Natural killer cell treated with Interleukin-12 subunit alpha and Interleukin-12 subunit beta and Interleukin-15 and Interleukin-18, amount 100 ng/mL, for 72 hours (primary cell): ENCODE measurements at regions not wholly inside any gene's neighbourhood (a gene's known extent, or its start where the extent isn't known, plus 50 kb on each side); places are given as distances from the start of the nearest gene placed in this dataset.
"Not testable (repeated sequence)": the region's sequence is repeated elsewhere in the genome, so short reads cannot be mapped to it uniquely, and the experiment has no call there.

Source experiments
- ATAC-seq, 2 donors: fragments of 150-1000 bp; cut with Tn5 transposase in 1 of 2; sonication (Bioruptor Pico), chemical (Tn5 transposase) in 1 of 2; 2 replicates each; pipeline ENCODE4 v1.10.0; 2021
- DNase-seq: peaks from one replicate; pipeline ENCODE4 v3.0.0; 2022; ENCODE audit warnings: low spot score
- H3K27ac Mint-ChIP-seq, 2 donors: 1 replicate in 1 of 2; 2 replicates in 1 of 2; pipeline ENCODE4 v1.8.0; 2022; ENCODE audit warnings: mixed read lengths in 2 of 2, mild to moderate bottlenecking in 1 of 2, moderate library complexity in 1 of 2
- H3K27me3 Mint-ChIP-seq, 2 donors: 1 replicate in 1 of 2; 2 replicates in 1 of 2; pipeline ENCODE4 v1.8.0; 2022; ENCODE audit warnings: mixed read lengths in 2 of 2
- H3K36me3 Mint-ChIP-seq: one replicate; pipeline ENCODE4 v1.8.0; 2022; ENCODE audit warnings: mixed read lengths
- H3K4me1 Mint-ChIP-seq, 2 donors: 1 replicate in 1 of 2; 2 replicates in 1 of 2; pipeline ENCODE4 v1.8.0; 2022; ENCODE audit warnings: low read depth in 2 of 2, mixed read lengths in 2 of 2, mild to moderate bottlenecking in 1 of 2
- H3K4me3 Mint-ChIP-seq: one replicate; pipeline ENCODE4 v1.8.0; 2022; ENCODE audit warnings: mixed read lengths
- H3K9me3 Mint-ChIP-seq: 2 replicates; pipeline ENCODE4 v1.8.0; 2022; ENCODE audit warnings: mixed read lengths

DNA sequence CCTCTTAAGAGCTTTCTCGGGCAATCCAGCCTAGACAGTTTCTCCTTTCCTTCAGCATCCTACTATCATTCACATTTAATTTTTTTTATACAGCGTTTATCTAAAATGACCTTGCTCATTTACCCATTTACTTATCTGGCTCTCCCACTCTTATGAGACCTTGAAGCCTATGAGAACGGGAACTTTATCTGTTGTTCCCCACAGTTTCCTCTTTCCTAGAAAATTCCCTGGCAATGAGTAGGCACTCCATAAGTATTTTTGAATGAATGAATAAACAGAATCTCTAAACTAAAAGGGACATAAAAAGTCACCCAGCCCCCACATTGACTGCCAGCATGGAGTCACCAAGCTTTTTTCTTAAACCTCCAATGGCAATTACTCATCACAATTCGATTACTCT, 353.2 kb downstream of the METTL4 start:
- no peak overlapping the region for H3K27ac Mint-ChIP-seq
- DNase-seq, result no peak
- H3K4me3 Mint-ChIP-seq, result no peak overlapping the region
- peaks cover 3% of the 10 kb centered on the region for H3K9me3 Mint-ChIP-seq
- ATAC-seq, result no peak
- no peaks in the 10 kb centered on the region for H3K36me3 Mint-ChIP-seq
- H3K4me1 Mint-ChIP-seq, result no peaks in the 10 kb centered on the region
- H3K27me3 Mint-ChIP-seq, result peaks cover 13 to 26% of the 10 kb centered on the region in 2 donors

DNA sequence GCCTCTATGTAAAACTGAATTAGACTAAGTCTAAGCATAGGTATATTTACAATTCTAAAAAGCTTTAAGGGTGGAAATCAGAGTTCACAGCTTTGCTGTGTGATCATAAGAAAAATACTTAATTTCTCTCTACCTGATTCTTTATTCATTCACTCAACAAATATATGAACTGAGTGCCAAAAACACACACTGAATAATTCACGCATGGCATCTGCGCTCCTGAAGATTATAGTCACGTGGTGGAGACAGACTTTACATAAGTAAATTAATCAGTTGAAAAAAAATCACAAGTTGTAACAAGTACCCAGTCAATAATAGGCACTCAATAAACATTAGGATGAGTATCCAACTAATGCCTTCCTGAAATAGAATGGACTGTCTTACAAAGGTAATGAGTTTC, 351.6 kb downstream of the METTL4 start:
- peaks cover 2% of the 10 kb centered on the region for H3K9me3 Mint-ChIP-seq
- DNase-seq (no peak), ATAC-seq (no peak)
- no peaks in the 10 kb centered on the region for H3K4me1 Mint-ChIP-seq
- no peaks in the 10 kb centered on the region for H3K36me3 Mint-ChIP-seq
- H3K27ac Mint-ChIP-seq, result no peak overlapping the region
- peaks cover 13 to 25% of the 10 kb centered on the region in 2 donors for H3K27me3 Mint-ChIP-seq
- H3K4me3 Mint-ChIP-seq, result no peak overlapping the region

DNA sequence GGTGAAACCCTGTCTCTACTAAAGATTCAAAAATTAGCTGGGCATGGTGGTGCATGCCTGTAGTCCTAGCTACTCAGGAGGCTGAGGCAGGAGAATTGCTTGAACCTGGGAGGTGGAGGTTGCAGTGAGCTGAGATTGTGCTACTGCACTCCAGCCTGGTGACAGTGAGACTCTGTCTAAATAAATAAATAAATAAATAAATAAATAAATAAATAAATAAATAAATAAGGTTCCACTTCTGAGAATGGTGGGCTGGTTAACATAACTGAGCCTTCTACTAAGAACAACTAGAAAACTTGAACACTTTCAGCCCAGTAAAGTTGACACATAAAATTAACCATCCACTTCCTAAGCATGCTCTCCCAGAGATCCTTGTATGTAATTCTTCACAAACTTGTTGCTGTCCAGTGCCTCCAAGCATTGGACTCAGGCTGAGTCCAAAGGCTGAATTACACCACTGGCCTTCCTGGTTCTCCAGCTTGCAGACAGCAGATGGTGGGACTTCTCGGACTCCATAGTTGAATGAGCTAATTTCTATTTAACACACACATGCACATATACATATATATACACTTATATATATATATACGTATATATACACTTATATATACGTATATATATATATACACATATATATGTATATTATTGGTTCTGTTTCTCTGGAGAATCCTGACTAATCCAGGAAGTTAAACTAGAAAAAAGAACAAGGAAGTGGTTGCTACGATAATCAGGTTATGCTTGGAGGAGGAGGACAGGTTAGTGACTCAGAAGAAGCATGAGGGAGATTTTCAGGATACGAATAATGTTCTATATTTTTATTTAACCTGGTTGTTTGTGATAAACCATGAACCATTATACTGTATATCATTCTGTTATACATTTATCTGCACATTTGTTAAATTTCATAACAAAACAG, 348.8 kb downstream of the METTL4 start:
- no peak for DNase-seq
- no peak overlapping the region for H3K4me3 Mint-ChIP-seq
- ATAC-seq, result no peak
- H3K36me3 Mint-ChIP-seq, result no peaks in the 10 kb centered on the region
- no peak overlapping the region for H3K27ac Mint-ChIP-seq
- H3K27me3 Mint-ChIP-seq, result peaks cover 9 to 18% of the 10 kb centered on the region in 2 donors
- no peaks in the 10 kb centered on the region for H3K4me1 Mint-ChIP-seq
- H3K9me3 Mint-ChIP-seq, result no peaks in the 10 kb centered on the region

DNA sequence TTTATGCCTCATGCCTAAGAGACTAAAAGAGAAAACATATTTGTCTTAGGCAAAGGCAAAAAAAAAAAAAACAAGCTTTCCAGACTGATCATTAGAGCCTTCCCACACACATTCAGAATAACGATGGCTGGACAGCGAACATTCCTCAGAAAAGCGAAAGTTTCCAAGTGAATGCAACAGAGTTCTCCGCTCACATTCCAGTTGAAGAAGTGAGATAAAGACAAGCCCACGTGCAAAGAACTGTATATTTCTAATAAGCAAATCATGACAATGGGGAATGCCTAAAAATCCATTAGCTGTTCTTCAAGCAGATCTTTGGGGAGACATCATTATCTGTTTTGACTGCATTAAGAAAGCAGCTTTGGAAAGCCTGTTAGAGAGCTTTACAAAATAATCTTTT, 347.9 kb downstream of the METTL4 start:
- Mint-ChIP-seq H3K9me3 (no peaks in the 10 kb centered on the region), H3K27ac (no peak overlapping the region), H3K27me3 (peaks cover 8 to 16% of the 10 kb centered on the region in 2 donors), H3K4me3 (no peak overlapping the region), H3K4me1 (no peaks in the 10 kb centered on the region), H3K36me3 (no peaks in the 10 kb centered on the region)
- DNase-seq (no peak), ATAC-seq (no peak)

DNA sequence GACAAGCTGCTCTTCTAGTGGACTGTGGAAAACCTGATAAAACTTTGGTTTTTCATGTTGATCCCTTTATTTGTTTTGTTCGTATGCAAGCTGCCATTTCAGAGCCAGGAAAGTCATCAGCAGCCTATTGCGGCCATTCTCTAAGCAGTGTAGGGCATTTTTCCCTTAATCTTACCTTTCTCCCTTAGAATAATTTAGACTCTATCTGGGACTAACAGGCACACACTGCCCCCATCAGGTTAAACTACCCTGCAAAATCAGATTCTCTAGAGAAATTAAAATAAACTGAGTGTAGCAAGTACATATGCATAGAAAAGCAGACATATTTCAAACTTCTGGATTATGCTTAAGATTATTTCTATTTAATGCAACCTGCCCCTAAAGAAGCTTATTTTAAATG, 347.5 kb downstream of the METTL4 start:
- no peak for ATAC-seq

DNA sequence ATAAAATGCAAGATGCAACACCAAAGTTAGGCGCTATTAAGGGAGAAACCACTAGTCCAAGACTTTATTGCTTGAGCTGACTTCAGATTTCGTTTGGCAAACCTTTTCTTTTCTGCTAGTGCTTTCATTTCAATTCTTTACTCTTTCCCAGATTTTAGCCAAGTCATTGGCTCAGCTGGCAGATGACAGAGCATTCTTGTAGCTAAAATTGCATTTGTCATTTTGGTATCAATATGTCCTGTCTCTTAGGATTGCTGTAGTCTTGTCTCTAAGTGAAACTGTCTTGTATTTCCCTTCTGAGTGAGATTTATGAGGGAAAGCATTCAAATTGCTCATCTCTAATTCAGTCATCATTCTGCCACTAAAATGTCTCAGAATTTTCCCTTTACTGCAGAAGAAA, 335.1 kb downstream of the METTL4 start:
- Mint-ChIP-seq H3K9me3 (peaks cover 4% of the 10 kb centered on the region), H3K4me3 (no peak overlapping the region), H3K36me3 (no peaks in the 10 kb centered on the region), H3K27ac (no peak overlapping the region), H3K4me1 (no peaks in the 10 kb centered on the region), H3K27me3 (peaks cover 11 to 41% of the 10 kb centered on the region in 2 donors)
- ATAC-seq (no peak), DNase-seq (no peak)

More for the DNA sequence above, 347.5 kb downstream of the METTL4 start:
- Mint-ChIP-seq H3K9me3 (no peaks in the 10 kb centered on the region), H3K27ac (no peak overlapping the region), H3K4me1 (no peaks in the 10 kb centered on the region), H3K4me3 (no peak overlapping the region), H3K36me3 (no peaks in the 10 kb centered on the region), H3K27me3 (peaks cover 4 to 12% of the 10 kb centered on the region in 2 donors)
- no peak for DNase-seq

DNA sequence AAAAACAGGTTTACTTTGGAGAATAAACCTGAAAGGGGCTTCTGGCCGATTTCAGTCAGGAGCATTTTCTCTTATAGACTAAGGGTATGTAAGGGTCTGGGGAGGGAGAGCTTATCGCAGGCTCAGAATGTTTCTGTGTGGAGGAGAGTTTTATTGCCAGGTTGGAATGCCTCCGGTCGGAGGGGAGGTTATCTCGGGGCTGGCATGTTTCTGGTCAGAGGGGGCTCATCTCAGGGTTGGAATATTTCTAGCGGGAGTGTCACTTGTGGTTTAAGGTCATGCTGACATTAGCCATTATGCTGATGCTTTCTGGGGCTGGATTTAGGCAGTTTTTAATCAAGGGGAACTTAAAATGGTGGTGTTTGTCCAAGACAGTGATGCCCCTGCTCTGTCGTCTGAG, 333.6 kb downstream of the METTL4 start:
- H3K36me3 Mint-ChIP-seq, result no peaks in the 10 kb centered on the region
- no peak overlapping the region for H3K4me3 Mint-ChIP-seq
- H3K27ac Mint-ChIP-seq, result no peak overlapping the region
- H3K9me3 Mint-ChIP-seq, result no peaks in the 10 kb centered on the region
- ATAC-seq, result no peak
- peaks cover 11 to 32% of the 10 kb centered on the region in 2 donors for H3K27me3 Mint-ChIP-seq
- no peak for DNase-seq
- no peaks in the 10 kb centered on the region for H3K4me1 Mint-ChIP-seq

DNA sequence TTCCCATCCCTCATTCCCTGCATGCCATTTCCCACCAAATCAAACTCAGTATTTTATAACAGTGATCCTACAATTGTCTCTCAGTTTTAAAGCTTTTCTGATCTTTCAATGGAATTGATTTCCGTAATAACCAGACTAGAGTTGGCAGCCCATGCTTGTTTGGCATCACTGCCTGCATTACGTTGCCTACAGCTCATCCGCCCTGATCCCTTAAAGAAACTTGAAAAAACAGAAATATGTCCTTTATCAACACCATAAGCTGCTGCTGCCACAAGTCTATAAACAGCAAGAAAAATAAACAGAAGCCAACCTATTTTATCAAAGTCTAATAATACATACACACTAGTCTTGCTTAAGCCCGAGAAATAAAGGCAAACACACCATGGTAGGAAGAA, 331.0 kb downstream of the METTL4 start:
- no peak overlapping the region for H3K27ac Mint-ChIP-seq
- peaks cover 16 to 49% of the 10 kb centered on the region in 2 donors for H3K27me3 Mint-ChIP-seq
- no peaks in the 10 kb centered on the region for H3K9me3 Mint-ChIP-seq
- no peaks in the 10 kb centered on the region for H3K36me3 Mint-ChIP-seq
- H3K4me3 Mint-ChIP-seq, result no peak overlapping the region
- no peak for DNase-seq
- no peaks in the 10 kb centered on the region for H3K4me1 Mint-ChIP-seq
- ATAC-seq, result no peak

DNA sequence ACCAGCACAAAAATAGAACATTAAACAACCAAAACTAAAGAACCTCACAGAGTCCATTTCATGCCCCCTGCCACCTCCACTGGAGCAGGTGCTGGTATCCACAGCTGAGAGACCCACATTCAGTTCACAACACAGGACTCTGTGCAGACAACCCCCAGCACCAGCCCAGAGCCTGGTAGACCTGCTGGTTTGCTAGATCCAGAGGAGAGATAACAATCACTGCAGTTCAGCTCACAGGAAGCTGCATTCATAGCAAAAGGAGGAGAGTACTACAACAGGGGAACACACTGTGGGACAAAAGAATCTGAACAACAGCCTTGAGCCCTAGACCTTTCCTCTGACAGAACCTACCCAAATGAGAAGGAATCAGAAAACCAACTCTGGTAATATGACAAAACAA, 326.7 kb downstream of the METTL4 start:
- Mint-ChIP-seq H3K27me3 (peaks cover 9 to 38% of the 10 kb centered on the region in 2 donors), H3K9me3 (peaks cover 3% of the 10 kb centered on the region), H3K4me3 (no peak overlapping the region), H3K27ac (no peak overlapping the region), H3K36me3 (peaks cover 4% of the 10 kb centered on the region), H3K4me1 (no peaks in the 10 kb centered on the region)
- ATAC-seq (no peak), DNase-seq (no peak)

DNA sequence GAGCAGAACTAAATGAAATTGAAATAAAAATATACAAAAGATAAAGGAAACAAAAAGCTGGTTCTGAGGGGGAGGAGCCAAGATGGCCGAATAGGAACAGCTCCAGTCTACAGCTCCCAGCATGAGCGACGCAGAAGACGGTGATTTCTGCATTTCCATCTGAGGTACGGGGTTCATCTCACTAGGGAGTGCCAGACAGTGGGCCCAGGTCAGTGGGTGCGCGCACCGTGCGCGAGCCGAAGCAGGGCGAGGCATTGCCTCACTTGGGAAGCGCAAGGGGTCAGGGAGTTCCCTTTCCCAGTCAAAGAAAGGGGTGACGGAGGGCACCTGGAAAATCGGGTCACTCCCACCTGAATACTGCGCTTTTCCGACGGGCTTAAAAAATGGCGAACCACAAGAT, 324.2 kb downstream of the METTL4 start:
- H3K36me3 Mint-ChIP-seq, ATAC-seq, DNase-seq, H3K4me1 Mint-ChIP-seq, H3K9me3 Mint-ChIP-seq, H3K27ac Mint-ChIP-seq, H3K4me3 Mint-ChIP-seq: not testable (repeated sequence)
- H3K27me3 Mint-ChIP-seq, result peaks cover 5 to 31% of the 10 kb centered on the region in 2 donors

DNA sequence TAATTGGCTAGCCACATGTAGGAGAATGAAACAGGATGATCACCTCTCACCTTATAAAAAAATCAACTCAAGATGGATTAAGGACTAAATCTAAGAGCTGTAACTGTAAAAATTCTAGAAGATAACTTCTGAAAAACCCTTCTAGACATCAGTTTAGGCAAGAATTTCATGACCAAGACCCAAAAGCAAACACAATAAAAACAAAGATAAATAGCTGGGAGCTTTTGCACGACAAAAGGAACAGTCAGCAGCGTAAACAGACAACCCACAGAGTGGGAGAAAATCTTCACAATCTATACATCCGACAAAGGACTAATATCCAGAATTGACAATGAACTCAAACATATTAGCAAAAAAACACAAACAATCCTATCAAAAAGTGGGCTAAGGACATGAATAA, 316.3 kb downstream of the METTL4 start:
- no peaks in the 10 kb centered on the region for H3K4me1 Mint-ChIP-seq
- H3K27ac Mint-ChIP-seq, result no peak overlapping the region
- peaks cover 16% of the 10 kb centered on the region for H3K9me3 Mint-ChIP-seq
- H3K4me3 Mint-ChIP-seq, result no peak overlapping the region
- ATAC-seq (no peak), DNase-seq (no peak)
- peaks cover 0 to 6% of the 10 kb centered on the region in 2 donors for H3K27me3 Mint-ChIP-seq
- H3K36me3 Mint-ChIP-seq, result no peaks in the 10 kb centered on the region

DNA sequence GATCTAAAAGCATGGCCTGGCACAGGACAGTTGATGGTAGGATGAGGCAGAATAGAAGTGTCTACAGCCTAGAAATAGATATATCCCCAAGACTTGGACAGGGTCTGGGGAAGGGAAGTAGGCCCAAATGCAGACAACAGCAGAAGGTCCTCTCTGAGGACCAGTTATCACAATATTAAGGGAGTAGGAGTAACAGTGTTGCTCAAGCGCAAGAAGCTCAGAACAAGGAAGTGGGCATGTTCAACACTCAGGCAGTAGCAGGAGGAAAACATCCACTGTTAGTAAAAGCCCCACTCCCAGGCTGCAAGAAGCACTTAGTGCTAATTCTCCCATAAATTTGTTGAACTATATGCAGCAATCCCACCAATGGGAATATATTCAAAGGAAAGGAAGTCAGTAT, 314.7 kb downstream of the METTL4 start:
- Mint-ChIP-seq H3K4me3 (no peak overlapping the region), H3K9me3 (peaks cover 16% of the 10 kb centered on the region), H3K27ac (no peak overlapping the region), H3K4me1 (no peaks in the 10 kb centered on the region), H3K27me3 (peaks cover 4 to 13% of the 10 kb centered on the region in 2 donors), H3K36me3 (no peaks in the 10 kb centered on the region)
- no peak for ATAC-seq
- DNase-seq, result no peak

DNA sequence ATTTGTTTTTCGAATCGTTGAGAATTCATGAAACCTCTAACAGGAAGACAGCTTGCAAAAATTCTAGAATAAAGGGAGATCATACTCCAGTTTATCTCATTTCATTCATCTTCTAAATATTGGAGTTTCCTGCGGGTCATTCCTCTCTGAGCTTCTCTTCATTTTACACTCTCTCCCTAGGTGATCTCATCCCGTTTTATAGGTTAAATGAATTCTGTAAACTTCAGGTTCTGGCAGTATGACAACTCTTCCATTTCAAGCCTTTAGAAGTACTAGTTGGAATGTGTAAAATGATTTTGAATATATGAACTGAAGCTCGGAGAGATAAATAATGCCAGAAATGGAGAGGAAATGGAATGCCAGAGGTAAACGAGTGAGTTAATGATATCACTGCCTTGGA, 312.4 kb downstream of the METTL4 start:
- DNase-seq (no peak), ATAC-seq (no peak)
- Mint-ChIP-seq H3K27me3 (peaks cover 4 to 14% of the 10 kb centered on the region in 2 donors), H3K9me3 (peaks cover 13% of the 10 kb centered on the region), H3K4me1 (no peaks in the 10 kb centered on the region), H3K4me3 (no peak overlapping the region), H3K27ac (no peak overlapping the region), H3K36me3 (no peaks in the 10 kb centered on the region)

DNA sequence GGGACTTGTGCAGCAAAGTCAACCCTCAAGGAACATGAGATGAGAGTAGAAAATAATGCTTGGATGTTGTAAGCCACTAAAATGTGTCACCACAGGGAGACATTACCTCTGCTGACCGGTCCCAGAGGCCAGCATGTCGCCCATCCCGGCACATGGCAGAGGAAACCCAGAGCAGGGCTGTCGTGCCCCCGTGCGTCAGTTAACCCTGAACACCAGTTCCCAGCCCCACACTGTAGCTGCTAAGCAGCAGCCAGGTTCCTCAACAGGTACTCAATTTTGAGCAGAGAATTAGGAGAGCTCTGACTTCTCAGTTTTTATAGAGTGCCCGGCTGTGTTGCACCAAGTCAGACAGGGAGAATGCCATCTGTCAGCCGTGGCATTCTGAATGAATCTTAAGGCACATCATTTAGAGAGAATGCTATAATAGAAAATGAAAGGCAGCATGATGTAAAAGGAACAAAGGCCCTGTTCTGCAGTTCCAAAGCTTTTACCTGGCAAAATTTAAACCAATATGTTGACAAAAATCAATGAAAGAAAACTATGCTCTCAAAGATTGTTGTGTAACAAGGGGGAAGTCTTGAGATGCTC, 307.9 kb downstream of the METTL4 start:
- peaks cover 3% of the 10 kb centered on the region for H3K9me3 Mint-ChIP-seq
- DNase-seq (no peak), ATAC-seq (no peak)
- peaks cover 10 to 16% of the 10 kb centered on the region in 2 donors for H3K27me3 Mint-ChIP-seq
- no peaks in the 10 kb centered on the region for H3K36me3 Mint-ChIP-seq
- no peak overlapping the region for H3K27ac Mint-ChIP-seq
- no peak overlapping the region for H3K4me3 Mint-ChIP-seq
- H3K4me1 Mint-ChIP-seq, result no peaks in the 10 kb centered on the region
